ENCODE measurements at regions not wholly inside any gene's neighbourhood (a gene's known extent, or its start where the extent isn't known, plus 50 kb on each side); places are given as distances from the start of the nearest gene placed in this dataset.

DNA sequence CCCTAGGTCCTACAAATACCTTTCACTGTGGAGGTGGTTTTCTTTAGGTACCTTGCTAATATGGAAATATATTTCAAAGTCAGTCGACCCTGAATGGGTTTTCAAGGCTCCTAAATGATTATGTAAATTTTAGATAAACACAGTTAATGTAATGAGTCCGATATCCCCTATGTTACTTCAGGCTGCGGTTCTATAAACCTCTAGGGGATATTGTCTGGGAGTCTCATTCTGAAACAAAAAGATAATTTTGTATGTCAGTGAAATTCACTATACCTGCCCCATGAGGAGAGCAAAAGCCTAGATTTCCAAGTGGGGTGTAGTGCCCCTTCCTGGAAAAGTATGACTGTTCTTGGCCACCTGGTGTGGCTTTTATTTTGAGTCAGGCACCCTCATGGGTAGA, 377.3 kb downstream of the ICE1 start:
- TF ChIP-seq CTCF (IDR thresholded peaks at IDR 0.05) (no peak), POLR2AphosphoS5 (IDR thresholded peaks at IDR 0.05) (no peak)
